Activated T-helper 1 cell treated with anti-CD3 and anti-CD28 coated beads, Interleukin-12 subunit alpha, Interleukin-12 subunit beta, Interleukin-2, Interleukin-4 antibody, amounts not matched to agents 30 ng/mL and 10 ng/mL and 1 ng/mL, durations not matched to agents 14 hours and 24 hours and 36 hours (primary cell): ENCODE measurements at regions not wholly inside any gene's neighbourhood (a gene's known extent, or its start where the extent isn't known, plus 50 kb on each side); places are given as distances from the start of the nearest gene placed in this dataset.
"Not testable (repeated sequence)": the region's sequence is repeated elsewhere in the genome, so short reads cannot be mapped to it uniquely, and the experiment has no call there.

Experiments used
- DNase-seq: peaks from one replicate; pipeline ENCODE4 v3.0.0; 2021; ENCODE audit warnings: low spot score
- H3K27ac Mint-ChIP-seq: one replicate; pipeline ENCODE4 v1.8.0; 2021; ENCODE audit warnings: mild to moderate bottlenecking, mixed read lengths
- H3K27me3 Mint-ChIP-seq: one replicate; pipeline ENCODE4 v1.8.0; 2022; ENCODE audit warnings: mild to moderate bottlenecking, moderate library complexity, mixed read lengths; ENCODE audit not compliant: insufficient read depth
- H3K36me3 Mint-ChIP-seq: one replicate; pipeline ENCODE4 v1.8.0; 2021; ENCODE audit warnings: low read depth, mixed read lengths
- H3K4me1 Mint-ChIP-seq: one replicate; pipeline ENCODE4 v1.8.0; 2021; ENCODE audit warnings: low read depth, mixed read lengths
- H3K4me3 Mint-ChIP-seq: one replicate; pipeline ENCODE4 v1.8.0; 2021; ENCODE audit warnings: mild to moderate bottlenecking, moderate library complexity, mixed read lengths
- H3K9me3 Mint-ChIP-seq: one replicate; pipeline ENCODE4 v1.8.0; 2021; ENCODE audit warnings: mixed read lengths
- intact Hi-C: fragments of 100-400 bp; cut with micrococcal nuclease; formaldehyde crosslinking; loops from one replicate; pipeline ENCODE4 v1.15.1; 2024

GRCh38 chr6:74491844-74492374 is 713.9 kb downstream of the COL12A1 start:
- Mint-ChIP-seq H3K4me3 (no peak overlapping the region), H3K27me3 (no peaks in the 10 kb centered on the region), H3K4me1 (no peaks in the 10 kb centered on the region), H3K36me3 (no peaks in the 10 kb centered on the region), H3K9me3 (peaks cover 7% of the 10 kb centered on the region), H3K27ac (no peak overlapping the region)
- intact Hi-C loops, result no loop called here
- no peak for DNase-seq

GRCh38 chr6:74488726-74489125 is 717.1 kb downstream of the COL12A1 start:
- DNase-seq, H3K4me1 Mint-ChIP-seq, H3K27ac Mint-ChIP-seq, intact Hi-C loops, H3K4me3 Mint-ChIP-seq, H3K36me3 Mint-ChIP-seq, H3K27me3 Mint-ChIP-seq, H3K9me3 Mint-ChIP-seq: not testable (repeated sequence)

GRCh38 chr6:74482180-74482579 is 723.7 kb downstream of the COL12A1 start:
- intact Hi-C loops, result no loop called here

GRCh38 chr6:74480561-74480960 is 725.3 kb downstream of the COL12A1 start:
- Mint-ChIP-seq H3K4me1 (no peaks in the 10 kb centered on the region), H3K9me3 (no peaks in the 10 kb centered on the region), H3K4me3 (no peak overlapping the region), H3K27me3 (no peaks in the 10 kb centered on the region), H3K27ac (no peak overlapping the region), H3K36me3 (no peaks in the 10 kb centered on the region)
- intact Hi-C loops, result no loop called here
- DNase-seq, result no peak

More at GRCh38 chr6:74482180-74482579, 723.7 kb downstream of the COL12A1 start:
- Mint-ChIP-seq H3K27me3 (no peaks in the 10 kb centered on the region), H3K9me3 (no peaks in the 10 kb centered on the region), H3K27ac (no peak overlapping the region), H3K4me1 (no peaks in the 10 kb centered on the region), H3K4me3 (no peak overlapping the region), H3K36me3 (no peaks in the 10 kb centered on the region)
- no peak for DNase-seq

GRCh38 chr6:74479960-74480359 is 725.9 kb downstream of the COL12A1 start:
- Mint-ChIP-seq H3K4me1 (no peaks in the 10 kb centered on the region), H3K27me3 (no peaks in the 10 kb centered on the region), H3K36me3 (no peaks in the 10 kb centered on the region), H3K4me3 (no peak overlapping the region), H3K27ac (no peak overlapping the region), H3K9me3 (no peaks in the 10 kb centered on the region)
- intact Hi-C loops, result no loop called here
- no peak for DNase-seq

- no peaks in the 10 kb centered on the region for H3K36me3 Mint-ChIP-seq
- no peaks in the 10 kb centered on the region for H3K9me3 Mint-ChIP-seq
- no peak overlapping the region for H3K27ac Mint-ChIP-seq
- H3K4me1 Mint-ChIP-seq, result no peaks in the 10 kb centered on the region
- no peak for DNase-seq
- H3K4me3 Mint-ChIP-seq, result no peak overlapping the region
- H3K27me3 Mint-ChIP-seq, result no peaks in the 10 kb centered on the region
- intact Hi-C loops, result no loop called here
These were observed 726.4 kb downstream of the COL12A1 start for GRCh38 chr6:74479420-74479819.

DNA sequence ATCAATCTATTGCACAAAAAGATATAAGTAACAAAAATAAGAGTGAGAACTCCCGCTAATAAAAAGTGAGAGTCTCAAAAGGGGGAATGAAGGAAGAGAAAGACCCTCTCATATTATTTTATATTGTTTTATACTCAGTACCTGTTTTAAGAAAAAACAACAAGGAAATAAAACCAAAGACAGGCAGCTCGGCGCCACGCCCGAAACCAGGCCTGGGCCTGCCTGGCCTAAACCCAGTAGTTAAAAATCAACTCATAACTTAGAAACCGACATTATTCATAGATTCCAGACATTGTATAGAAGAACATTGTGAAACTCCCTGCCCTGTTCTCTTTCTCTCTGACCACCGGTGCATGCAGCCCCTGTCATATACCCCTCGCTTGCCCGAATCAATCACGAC is 731.8 kb downstream of the COL12A1 start:
- H3K4me3 Mint-ChIP-seq, H3K27ac Mint-ChIP-seq, DNase-seq, H3K9me3 Mint-ChIP-seq, H3K27me3 Mint-ChIP-seq, H3K4me1 Mint-ChIP-seq, H3K36me3 Mint-ChIP-seq, intact Hi-C loops: not testable (repeated sequence)

DNA sequence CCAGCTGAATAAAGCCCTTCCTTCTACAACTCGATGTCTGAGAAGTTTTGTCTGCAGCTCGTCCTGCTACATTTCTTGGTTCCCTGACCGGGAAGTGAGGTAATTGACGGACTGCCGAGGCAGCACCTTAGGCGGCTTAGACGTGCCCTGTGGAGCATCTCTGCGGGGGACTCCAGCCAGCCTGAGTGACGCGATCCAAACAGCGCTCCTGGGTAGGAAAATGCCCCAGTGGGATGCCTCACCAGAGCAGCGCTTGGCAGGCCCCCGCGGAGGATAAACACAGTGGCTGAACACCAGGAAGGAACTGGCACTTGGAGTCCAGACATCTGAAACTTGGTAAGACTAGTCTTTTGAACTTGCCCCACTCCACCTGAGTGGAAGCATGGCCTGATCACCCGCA is 737.3 kb downstream of the COL12A1 start:
- H3K4me3 Mint-ChIP-seq, H3K27ac Mint-ChIP-seq, DNase-seq, H3K36me3 Mint-ChIP-seq, H3K4me1 Mint-ChIP-seq, H3K9me3 Mint-ChIP-seq, intact Hi-C loops, H3K27me3 Mint-ChIP-seq: not testable (repeated sequence)

DNA sequence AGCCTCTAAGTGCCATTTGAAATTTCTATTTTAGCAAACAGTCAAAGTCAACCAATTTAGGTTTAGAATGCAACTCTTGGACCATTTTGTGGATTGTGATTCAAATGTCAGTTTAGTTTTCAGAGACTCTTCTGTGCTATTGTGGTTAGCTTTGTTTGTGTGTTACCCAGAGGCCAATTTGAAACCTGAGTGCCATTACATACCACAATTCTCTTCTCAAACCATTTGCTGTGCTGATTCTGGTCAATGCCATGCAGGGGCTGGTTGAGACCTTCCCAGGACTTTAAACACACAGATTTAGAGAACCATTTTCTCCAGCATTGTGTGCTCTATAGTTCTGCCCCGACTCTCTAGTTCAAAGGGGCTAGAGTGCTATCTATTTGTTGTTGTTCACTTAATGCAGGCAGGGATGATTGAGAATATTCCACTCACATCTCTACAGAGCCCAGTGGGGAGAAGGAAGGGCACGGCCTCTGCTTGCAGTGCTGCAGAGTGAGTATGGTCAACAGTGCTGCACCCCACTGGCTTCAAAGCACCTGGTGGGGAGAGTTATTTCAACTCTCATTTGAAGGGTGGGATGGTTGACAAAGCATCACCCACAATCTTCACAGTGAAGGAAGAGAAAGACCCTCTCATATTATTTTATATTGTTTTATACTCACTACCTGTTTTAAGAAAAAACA is 738.2 kb downstream of the COL12A1 start:
- H3K9me3 Mint-ChIP-seq, result peaks cover 4% of the 10 kb centered on the region
- no peaks in the 10 kb centered on the region for H3K36me3 Mint-ChIP-seq
- intact Hi-C loops, result no loop called here
- H3K4me3 Mint-ChIP-seq, result no peak overlapping the region
- no peaks in the 10 kb centered on the region for H3K4me1 Mint-ChIP-seq
- no peaks in the 10 kb centered on the region for H3K27me3 Mint-ChIP-seq
- DNase-seq, result no peak
- no peak overlapping the region for H3K27ac Mint-ChIP-seq

- no peaks in the 10 kb centered on the region for H3K36me3 Mint-ChIP-seq
- H3K27me3 Mint-ChIP-seq, result no peaks in the 10 kb centered on the region
- no peak overlapping the region for H3K4me3 Mint-ChIP-seq
- DNase-seq, result no peak
- H3K4me1 Mint-ChIP-seq, result no peaks in the 10 kb centered on the region
- no peak overlapping the region for H3K27ac Mint-ChIP-seq
- intact Hi-C loops, result no loop called here
- H3K9me3 Mint-ChIP-seq, result peaks cover 4% of the 10 kb centered on the region
These were observed 739.3 kb downstream of the COL12A1 start for GRCh38 chr6:74466572-74466971.

GRCh38 chr6:74459260-74459659 is 746.6 kb downstream of the COL12A1 start:
- Mint-ChIP-seq H3K4me3 (no peak overlapping the region), H3K4me1 (no peaks in the 10 kb centered on the region)

GRCh38 chr6:74458536-74458935 is 747.3 kb downstream of the COL12A1 start:
- intact Hi-C loops, result no loop called here
- Mint-ChIP-seq H3K4me1 (no peaks in the 10 kb centered on the region), H3K4me3 (no peak overlapping the region), H3K27me3 (no peaks in the 10 kb centered on the region), H3K27ac (no peak overlapping the region), H3K36me3 (no peaks in the 10 kb centered on the region), H3K9me3 (peaks cover 7% of the 10 kb centered on the region)
- no peak for DNase-seq

More at GRCh38 chr6:74459260-74459659, 746.6 kb downstream of the COL12A1 start:
- no peak for DNase-seq
- intact Hi-C loops, result no loop called here
- H3K36me3 Mint-ChIP-seq, result no peaks in the 10 kb centered on the region
- H3K27ac Mint-ChIP-seq, result no peak overlapping the region
- peaks cover 7% of the 10 kb centered on the region for H3K9me3 Mint-ChIP-seq
- H3K27me3 Mint-ChIP-seq, result no peaks in the 10 kb centered on the region

DNA sequence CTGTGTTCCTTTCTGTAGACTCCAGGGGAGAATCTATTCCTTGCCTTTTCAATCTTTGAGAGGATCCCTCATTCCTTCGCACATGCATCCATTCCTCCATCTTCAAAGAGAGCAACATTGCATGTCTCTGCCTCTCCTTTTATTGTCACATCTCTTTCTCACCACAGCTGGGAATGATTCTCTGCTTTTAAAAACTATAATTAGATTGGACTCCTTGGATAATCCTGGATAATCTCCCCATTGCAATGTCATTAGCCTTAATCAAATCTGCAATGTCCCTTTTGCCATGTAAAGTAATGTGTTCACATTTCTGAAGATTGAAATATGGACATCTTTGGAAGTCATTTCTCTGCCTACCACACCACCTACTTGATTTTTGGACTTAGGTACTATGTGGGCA is 750.1 kb downstream of the COL12A1 start:
- no peaks in the 10 kb centered on the region for H3K4me1 Mint-ChIP-seq
- no peak for DNase-seq
- H3K9me3 Mint-ChIP-seq, result peaks cover 7% of the 10 kb centered on the region
- H3K27me3 Mint-ChIP-seq, result no peaks in the 10 kb centered on the region
- H3K36me3 Mint-ChIP-seq, result no peaks in the 10 kb centered on the region
- H3K27ac Mint-ChIP-seq, result no peak overlapping the region
- intact Hi-C loops, result no loop called here
- no peak overlapping the region for H3K4me3 Mint-ChIP-seq

DNA sequence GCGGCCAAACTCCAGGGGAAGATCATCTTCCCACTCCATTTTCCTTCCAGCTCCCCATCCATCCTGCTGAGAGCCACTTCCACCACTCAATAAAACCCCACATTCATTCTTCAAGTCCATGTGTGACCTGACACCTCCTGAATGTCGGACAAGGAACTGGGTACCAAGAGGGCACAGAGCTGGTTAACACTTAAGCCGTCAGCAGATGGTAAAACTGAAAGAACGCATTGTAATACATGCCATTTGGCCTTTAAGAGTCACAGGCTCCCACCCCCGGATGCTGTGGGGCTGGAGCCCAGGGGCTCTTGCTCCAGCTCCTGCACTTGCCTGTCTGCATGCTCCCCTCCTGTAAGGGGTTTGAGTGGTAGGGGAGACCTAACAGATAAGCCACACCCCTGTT is 753.9 kb downstream of the COL12A1 start:
- Mint-ChIP-seq H3K4me3 (no peak overlapping the region), H3K27me3 (no peaks in the 10 kb centered on the region), H3K36me3 (no peaks in the 10 kb centered on the region), H3K9me3 (no peaks in the 10 kb centered on the region), H3K27ac (no peak overlapping the region), H3K4me1 (no peaks in the 10 kb centered on the region)
- no peak for DNase-seq
- intact Hi-C loops, result no loop called here
